Thyroid gland (tissue), 4 donors: ENCODE measurements at regions not wholly inside any gene's neighbourhood (a gene's known extent, or its start where the extent isn't known, plus 50 kb on each side); places are given as distances from the start of the nearest gene placed in this dataset.

Source experiments
- POLR2A ChIP-seq, 2 donors: fragments of 450-650 bp; IDR thresholded peaks; one replicate each; pipeline ENCODE4 v1.6.1; 2017; ENCODE audit warnings: antibody characterized with exemption in 2 of 2, mild to moderate bottlenecking in 2 of 2, moderate library complexity in 1 of 2
- TF ChIP-seq, protein P1 (sequence below), 6 experiments: fragments of 200-600 bp in 3 of 6; fragments of 450-650 bp in 3 of 6; sonication (generic) in 3 of 6; IDR thresholded peaks; one replicate each; pipeline ENCODE4 v1.5.1; 2016 to 2019; ENCODE audit warnings: antibody characterized with exemption in 6 of 6, mild to moderate bottlenecking in 2 of 6, inconsistent platforms in 1 of 6, moderate library complexity in 1 of 6

DNA sequence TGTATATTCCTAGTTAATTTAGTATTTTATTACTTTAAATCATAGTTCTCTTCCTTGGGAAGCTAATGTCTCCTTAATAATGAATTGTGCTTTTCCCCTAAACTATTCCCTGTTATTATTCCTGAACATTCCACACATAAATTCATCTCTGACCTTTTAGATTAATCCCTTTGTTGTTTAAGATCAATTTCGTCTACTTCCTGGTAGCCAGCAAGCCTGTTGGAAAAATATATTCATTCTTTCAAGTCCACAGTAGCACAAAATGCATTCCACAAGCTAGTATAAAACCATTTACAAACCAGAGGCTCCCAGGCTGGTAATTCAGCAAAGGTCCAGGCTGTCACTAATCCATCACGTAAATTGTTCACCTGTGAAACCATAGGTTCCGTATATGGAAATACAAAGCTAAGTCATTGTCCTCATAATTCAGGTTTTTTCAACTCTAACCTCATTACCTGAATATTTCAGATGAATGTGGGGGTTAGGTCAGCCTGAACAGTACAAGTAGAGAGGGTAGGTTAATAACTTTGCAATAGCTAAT, 232.7 kb downstream of the SEC23A start:
- TF ChIP-seq, protein P1, sequence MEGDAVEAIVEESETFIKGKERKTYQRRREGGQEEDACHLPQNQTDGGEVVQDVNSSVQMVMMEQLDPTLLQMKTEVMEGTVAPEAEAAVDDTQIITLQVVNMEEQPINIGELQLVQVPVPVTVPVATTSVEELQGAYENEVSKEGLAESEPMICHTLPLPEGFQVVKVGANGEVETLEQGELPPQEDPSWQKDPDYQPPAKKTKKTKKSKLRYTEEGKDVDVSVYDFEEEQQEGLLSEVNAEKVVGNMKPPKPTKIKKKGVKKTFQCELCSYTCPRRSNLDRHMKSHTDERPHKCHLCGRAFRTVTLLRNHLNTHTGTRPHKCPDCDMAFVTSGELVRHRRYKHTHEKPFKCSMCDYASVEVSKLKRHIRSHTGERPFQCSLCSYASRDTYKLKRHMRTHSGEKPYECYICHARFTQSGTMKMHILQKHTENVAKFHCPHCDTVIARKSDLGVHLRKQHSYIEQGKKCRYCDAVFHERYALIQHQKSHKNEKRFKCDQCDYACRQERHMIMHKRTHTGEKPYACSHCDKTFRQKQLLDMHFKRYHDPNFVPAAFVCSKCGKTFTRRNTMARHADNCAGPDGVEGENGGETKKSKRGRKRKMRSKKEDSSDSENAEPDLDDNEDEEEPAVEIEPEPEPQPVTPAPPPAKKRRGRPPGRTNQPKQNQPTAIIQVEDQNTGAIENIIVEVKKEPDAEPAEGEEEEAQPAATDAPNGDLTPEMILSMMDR (IDR thresholded peaks at IDR 0.05), result no peak
- no peak for TF ChIP-seq POLR2A (IDR thresholded peaks at IDR 0.05)
